PC-9 (cell line): ENCODE measurements at regions not wholly inside any gene's neighbourhood (a gene's known extent, or its start where the extent isn't known, plus 50 kb on each side); places are given as distances from the start of the nearest gene placed in this dataset.

Experiments used
- CTCF ChIP-seq: fragments of 200-600 bp; sonication (generic); conservative IDR thresholded peaks from 2 replicates; pipeline ENCODE4 v1.6.1; 2017; ENCODE audit warnings: mixed run types, antibody characterized with exemption, mild to moderate bottlenecking, moderate library complexity
- EZH2 ChIP-seq: fragments of 200-600 bp; sonication (generic); IDR thresholded peaks from 2 replicates; pipeline ENCODE4 v1.8.0; 2017; ENCODE audit warnings: antibody characterized with exemption, low read depth

GRCh38 chr10:20369863-20370736 is 527.0 kb downstream of the NEBL start:
- TF ChIP-seq CTCF (no peak), EZH2 (no peak)
